ENCODE measurements at regions not wholly inside any gene's neighbourhood (a gene's known extent, or its start where the extent isn't known, plus 50 kb on each side); places are given as distances from the start of the nearest gene placed in this dataset.

DNA sequence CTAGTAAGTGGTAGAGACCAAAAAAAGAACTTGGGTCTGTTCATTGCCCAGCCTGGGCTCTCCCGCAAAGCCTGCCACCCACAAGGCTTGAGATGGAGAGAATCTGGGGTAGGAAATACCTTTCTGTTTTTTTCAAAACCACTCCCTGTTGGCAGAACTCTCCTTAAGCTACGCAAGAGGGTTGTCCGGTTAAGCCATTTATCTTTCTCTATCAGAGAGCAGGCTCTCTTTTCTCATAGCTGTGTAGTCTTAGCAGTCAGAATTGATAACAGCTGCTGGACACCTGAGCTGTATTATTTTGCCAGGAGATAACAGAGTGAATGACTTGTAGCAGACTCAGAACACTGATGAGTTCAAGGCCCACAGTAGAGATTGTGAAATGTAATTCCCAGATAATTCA is 1088.1 kb downstream of the TSN start:
- TF ChIP-seq CTCF (IDR thresholded peaks at IDR 0.05) (no peak), POLR2A (IDR thresholded peaks at IDR 0.05) (no peak)

All from ovary (tissue), 3 donors.